ENCODE measurements at regions not wholly inside any gene's neighbourhood (a gene's known extent, or its start where the extent isn't known, plus 50 kb on each side); places are given as distances from the start of the nearest gene placed in this dataset.
"Not testable (repeated sequence)": the region's sequence is repeated elsewhere in the genome, so short reads cannot be mapped to it uniquely, and the experiment has no call there.

DNA sequence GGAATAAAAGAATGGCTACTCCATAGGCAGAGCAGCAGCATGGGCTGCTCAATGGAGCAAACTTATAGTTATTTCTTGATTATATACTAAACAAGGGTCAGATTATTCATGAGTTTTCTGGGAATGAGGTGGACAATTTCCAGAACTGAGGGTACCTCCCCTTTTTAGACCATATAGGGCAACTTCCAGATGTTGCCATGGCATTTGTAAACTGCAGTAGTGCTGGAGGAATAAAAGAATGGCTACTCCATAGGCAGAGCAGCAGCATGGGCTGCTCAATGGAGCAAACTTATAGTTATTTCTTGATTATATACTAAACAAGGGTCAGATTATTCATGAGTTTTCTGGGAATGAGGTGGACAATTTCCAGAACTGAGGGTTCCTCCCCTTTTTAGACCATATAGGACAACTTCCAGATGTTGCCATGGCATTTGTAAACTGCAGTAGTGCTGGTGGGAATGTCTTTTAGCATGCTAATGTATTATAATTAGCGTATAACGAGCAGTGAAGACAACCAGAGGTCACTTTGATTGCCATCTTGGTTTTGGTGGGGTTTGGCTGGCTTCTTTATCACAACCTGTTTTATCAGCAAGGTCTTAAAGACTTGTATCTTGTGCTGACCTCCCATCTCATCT is 364.6 kb upstream of the RGS6 start:
- DNase-seq (ENCODE audit: low read depth) = not testable (repeated sequence)

DNA sequence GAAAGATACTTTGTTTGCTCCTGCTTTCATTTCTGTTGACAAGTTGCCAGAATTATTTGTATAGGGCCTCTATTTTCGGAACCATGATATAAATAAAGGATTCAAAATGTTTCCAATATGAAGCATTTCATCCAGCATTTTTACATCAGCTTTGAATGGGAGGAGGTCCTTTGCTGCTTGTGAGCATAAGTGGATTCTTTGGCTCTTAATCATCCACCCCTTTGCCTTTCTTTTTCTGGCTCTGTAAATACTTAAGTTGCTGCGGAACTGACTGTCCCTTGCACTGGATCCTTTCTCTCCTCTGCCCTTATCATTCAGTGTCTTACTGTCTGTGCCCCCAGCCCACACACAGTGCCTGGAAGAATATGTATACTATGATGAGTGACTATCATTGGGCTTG is 357.3 kb upstream of the RGS6 start:
- no peak for DNase-seq (ENCODE audit: low read depth)

DNA sequence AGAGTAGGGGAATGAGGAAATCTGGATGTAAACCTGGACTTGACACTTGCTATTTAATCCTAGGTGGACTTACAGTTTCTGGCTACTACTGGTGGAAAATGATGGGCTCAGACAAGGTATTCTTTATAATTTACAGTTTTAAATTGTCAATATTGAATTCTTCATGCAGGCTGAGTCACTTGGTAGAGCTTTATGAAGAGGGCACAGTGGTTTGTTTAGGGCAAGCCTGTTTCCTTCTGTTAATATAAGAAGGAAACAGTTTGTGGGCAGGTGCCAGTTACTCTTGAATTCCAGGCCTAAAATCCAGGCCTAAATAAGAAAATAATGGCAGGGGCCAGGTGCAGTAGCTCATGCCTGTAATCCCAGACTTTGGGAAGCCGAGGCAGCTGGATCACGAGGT is 355.8 kb upstream of the RGS6 start:
- DNase-seq (ENCODE audit: low read depth) = no peak

DNA sequence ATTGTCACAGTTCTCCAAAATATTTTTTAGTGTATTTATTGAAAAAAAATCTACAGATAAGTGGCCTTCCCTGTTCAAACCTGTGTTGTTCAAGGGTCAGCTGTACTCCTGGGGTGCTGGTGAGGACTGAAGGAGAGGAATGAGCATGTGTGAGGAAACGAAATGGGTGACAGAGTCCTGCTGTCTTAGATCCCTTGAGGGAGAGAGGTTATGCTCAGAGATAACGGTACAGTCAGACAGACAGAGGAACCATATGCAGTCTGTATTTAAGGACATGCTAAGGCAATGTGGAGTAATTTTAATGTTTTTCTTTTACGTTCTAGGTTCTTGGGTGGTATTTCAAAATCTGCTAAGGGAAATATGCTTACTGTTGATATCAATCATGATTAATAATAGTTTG is 352.9 kb upstream of the RGS6 start:
- DNase-seq (ENCODE audit: low read depth) = no peak

DNA sequence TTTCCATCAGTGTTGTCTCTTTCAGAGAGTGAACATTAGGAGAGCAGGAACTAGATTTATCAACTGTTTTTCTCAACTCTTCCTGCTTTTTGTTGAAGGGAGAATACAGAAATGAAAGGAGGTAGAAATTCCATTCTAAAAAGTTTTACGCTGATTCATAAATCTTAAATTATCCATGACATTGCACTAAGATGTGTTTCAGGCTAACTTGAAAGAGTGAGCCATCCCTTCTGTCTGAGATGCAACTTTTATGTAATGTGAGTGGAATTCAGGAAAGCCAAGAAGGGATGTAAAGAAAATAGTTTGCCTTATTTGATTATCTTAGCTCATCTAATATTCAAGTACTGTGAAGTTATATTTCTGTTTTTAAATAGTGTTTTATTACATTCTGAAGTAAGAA is 349.5 kb upstream of the RGS6 start:
- no peak for DNase-seq (ENCODE audit: low read depth)

DNA sequence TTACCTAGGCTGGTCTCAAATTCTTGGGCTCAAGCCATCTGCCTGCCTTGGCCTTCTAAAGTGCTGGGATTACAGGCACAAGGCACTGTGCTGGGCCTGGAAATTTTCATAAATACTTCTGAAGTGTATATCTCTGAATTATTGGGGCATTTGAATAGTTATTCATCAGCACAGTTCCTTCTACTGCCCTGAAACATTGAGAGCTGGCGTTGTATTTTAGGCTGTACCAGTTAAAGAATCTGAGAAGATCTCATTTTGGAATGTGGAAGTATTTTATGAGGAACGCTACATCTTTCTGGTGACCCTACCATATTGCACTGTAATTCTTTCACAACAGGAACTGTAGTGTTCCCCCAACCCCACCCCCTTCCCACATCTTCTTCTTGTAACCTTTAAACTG is 349.0 kb upstream of the RGS6 start:
- no peak for DNase-seq (ENCODE audit: low read depth)

DNA sequence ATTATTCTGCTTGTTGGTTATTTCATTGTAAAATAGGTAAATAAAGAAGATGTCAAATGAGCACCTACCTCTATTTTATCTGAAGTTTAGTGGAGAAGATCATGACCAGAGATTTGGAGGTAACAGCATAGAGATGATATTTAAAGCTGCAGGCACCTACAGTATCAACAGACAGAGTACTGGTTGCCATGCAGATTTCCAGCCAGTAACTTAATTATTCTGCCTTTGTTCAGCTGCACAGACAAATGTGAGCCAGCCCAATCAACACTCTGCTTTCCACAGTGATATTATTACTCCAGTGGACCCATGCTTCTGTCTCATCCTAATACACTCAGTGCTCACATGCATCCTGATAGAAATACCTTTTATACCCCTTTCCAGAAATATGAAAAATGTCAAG is 348.5 kb upstream of the RGS6 start:
- no peak for DNase-seq (ENCODE audit: low read depth)

DNA sequence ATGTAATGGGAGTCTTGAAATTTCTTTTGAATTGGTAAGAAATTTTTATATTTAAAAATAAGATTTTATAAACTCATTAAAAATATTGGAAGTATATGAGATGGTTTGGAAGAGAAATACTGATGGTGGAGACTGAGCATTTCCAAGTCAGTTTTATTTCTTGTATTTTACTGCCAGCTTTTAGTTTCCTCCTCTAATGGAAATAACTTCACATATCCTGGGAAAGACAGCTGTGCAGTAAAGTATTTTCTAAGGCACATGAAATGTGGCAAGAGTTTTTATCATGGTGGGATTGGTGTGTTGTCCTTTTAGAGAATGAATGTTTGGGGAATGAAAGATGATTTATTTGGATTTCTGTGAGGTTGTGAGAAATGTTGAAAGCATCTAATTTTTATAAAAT is 346.9 kb upstream of the RGS6 start:
- no peak for DNase-seq (ENCODE audit: low read depth)

DNA sequence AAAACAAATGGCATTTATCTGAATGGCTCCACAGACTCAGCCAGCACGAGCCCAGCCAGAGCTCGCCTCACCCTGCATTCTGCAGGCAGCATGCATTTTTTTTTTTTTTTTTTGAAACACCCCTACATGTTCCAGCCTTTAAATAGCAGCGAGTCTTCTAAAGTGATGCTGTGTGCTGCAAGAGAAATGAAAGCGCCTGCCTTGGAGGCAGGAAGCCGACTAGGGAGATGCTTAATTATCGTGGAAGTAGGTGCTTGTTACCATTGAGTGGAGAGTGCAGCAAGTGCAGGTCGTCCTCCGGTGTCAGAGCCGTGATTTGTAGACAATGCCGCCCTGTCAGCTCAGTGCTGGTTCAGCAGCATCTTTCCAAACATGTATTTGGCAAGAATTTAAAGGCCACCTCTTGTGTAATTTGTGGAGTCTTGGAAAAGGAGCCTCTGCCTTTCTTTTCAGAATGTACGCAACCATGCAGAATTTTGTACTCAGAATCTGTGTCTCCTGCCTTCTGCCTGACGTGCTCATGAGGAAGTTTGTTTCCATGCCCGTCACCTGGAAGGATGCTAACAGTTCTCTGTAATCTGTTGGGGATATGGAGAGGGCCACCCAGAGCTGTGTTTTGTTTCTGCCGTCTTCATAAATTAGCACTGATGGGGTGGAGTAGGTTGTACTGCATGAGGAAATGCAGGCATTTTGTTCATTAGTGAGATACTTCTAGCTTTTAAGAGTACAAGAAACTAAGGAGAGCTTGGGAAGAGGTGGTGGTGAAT is 345.9 kb upstream of the RGS6 start:
- DNase-seq (ENCODE audit: low read depth) = no peak

DNA sequence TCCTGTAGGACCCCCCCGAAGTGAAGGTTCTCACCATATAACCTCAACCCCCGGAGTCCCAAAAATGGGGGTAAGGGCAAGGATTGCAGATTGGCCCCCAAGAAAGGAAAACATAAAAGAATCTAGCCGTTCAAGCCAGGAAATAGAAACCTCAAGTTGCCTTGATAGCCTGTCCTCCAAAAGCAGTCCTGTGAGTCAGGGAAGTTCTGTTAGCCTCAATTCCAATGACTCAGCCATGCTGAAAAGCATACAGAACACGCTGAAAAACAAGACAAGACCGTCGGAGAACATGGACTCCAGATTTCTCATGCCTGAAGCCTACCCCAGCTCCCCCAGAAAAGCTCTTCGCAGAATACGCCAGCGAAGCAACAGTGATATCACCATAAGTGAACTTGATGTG is 344.2 kb upstream of the RGS6 start:
- no peak for DNase-seq (ENCODE audit: low read depth)

DNA sequence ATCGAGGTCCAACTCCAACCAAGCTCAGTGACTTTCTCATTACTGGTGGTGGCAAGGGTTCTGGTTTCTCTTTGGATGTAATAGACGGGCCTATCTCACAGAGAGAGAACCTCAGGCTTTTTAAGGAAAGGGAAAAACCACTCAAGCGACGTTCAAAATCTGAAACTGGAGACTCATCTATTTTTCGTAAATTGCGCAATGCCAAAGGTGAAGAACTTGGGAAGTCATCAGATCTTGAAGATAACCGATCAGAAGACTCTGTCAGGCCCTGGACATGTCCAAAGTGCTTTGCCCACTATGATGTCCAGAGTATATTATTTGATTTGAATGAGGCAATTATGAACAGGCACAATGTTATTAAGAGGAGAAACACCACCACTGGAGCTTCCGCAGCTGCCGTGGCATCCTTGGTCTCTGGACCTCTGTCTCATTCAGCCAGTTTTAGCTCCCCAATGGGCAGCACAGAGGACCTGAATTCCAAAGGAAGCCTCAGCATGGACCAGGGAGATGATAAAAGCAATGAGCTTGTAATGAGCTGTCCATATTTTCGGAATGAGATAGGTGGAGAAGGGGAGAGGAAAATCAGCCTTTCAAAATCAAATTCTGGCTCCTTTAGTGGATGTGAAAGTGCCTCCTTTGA is 343.5 kb upstream of the RGS6 start:
- DNase-seq (ENCODE audit: low read depth) = no peak

DNA sequence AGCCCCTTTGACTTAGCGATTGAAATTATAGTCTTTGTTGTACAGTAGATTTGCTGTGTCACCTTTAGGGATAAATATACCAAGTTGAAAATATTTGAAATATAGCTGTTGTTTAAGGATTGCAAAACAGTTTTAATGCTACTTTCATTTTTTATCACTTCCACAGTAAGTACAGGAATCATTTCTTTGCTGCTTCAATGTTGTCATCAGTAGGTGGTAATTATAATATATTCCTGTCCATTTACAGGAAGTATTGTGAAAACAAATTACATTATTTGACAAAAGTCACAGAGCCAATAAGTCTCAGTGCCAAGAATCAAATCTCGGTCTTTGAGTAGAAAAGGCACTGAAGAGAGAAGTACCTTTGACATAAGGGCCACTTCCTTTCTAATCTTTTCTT is 342.6 kb upstream of the RGS6 start:
- DNase-seq (ENCODE audit: low read depth) = no peak

DNA sequence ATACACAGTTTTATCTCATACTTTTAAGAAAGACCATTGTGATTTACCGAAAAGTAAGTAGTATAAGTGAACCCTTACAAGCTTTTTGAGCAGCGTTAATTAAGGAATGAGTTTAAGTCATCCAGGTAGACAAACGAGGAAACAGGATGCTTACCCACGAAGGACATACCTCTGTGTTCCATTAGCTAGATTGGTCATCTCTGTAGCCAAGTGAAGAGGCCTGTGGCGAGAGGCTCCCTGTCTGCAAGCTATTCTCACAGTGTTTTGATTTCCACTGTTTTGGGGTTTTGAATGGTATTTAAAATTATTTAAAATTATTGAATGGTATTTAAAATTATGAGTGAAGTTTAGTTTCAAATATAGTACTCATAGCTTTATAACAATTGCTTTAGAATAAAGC is 342.1 kb upstream of the RGS6 start:
- DNase-seq (ENCODE audit: low read depth) = no peak

DNA sequence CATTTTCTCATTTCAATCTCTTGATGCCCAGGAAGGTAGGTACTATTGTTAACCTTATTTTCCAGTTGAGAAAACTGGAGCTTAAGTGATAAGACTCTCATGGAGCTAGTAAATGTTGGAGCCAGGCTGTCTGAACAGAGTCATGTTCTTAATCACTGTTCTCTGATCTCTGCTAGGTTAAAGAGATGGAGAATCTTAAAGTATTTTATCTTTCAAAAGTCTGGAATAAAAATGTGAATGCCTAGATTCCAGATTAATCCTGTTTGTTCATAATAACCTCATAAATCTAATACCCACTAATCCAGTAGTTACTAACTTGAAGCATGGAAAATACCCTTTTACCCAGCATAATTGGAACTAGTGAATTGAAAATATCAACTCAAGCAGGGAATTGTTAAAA is 341.0 kb upstream of the RGS6 start:
- DNase-seq (ENCODE audit: low read depth) = no peak

DNA sequence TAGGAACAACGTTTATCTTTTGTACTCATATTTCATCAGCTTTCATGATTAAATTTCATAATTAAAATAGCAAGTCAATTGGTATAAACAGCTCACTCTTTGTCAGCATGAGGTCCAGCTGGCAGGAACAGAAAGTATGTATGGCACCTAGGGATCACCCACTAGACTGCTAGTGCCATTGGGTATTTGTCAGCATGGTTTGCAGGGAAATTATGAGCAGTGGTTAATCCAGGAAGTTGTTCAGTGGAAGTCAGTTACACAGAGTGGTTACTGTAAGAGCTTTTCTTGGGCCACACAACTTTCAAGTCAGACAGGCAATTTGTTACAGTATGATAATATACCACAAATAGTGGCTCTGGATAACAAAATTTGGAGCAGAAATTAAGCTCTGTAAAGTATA is 340.3 kb upstream of the RGS6 start:
- DNase-seq (ENCODE audit: low read depth) = no peak

DNA sequence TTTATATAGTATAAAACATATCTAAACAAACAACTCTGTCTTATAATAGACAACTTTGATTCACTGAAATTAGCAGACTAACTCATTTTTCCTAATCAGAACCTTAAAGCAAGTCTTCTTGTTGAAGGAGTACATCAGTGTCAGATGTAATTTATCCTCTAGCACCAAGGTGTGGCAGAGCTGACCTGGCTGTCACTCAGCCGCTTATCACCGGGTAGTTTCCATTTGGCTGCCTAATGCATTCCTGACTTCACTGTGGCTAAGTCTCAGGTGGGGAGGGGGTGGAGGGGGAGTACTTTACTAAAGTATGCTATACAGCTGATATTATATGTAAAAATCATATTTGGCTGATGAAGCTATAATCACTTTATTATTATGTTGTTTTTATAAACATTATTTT is 339.9 kb upstream of the RGS6 start:
- DNase-seq (ENCODE audit: low read depth) = no peak

DNA sequence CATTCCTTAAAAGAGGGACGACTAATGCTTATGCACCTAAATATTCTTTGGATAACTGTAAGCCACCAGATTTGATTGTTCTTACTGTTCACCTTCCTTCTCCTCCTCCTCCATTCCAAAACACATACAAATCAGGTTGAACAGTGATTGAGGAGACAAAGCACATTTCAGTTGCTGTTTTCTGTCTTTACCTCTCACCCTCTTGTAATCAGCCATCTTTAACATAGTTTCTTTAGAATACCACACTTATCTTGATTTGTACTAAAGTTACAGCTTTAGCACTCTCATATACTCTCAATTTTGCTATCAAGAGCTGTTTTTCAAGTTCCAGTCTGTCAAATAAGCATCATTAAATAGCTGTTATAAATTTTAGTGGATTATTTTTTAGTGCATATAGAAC is 338.3 kb upstream of the RGS6 start:
- DNase-seq (ENCODE audit: low read depth) = no peak

DNA sequence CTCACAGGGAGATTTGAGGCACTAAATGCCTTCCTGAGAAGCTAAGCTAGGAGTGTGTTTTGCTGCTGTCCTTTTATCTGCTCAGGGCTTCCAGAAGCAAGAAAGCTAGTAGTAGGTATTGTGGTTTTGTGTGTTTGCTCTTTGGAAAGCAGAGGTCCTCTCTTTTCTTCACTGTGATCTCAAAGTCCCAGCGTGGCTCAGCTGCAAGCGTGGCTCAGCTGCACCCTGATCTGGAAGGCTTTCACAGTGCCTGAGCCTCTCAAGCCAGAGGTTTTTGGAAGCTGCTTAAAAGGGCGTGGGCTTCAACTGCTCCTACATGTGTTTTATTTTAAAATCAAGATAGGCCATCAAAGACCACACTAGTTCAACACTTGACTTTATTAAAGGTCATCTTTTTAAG is 337.4 kb upstream of the RGS6 start:
- no peak for DNase-seq (ENCODE audit: low read depth)

DNA sequence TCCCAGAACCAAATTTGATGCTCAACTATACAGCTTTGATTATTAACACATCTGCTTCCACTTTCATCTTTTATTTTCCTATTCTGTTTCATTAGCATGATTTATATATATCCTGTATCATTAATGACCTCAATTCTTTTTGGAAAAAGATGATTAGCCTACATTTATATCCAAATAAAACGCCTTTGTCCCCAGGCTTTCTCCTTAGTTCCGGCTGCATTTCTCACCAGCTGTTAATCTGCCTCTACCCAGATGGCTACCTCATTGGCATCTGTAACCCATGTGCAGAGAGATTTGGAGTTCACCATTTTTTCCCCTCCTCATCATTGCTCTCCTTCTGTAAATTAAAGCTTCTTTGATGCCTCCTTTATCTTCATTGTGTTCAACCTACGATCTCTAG is 336.8 kb upstream of the RGS6 start:
- no peak for DNase-seq (ENCODE audit: low read depth)

DNA sequence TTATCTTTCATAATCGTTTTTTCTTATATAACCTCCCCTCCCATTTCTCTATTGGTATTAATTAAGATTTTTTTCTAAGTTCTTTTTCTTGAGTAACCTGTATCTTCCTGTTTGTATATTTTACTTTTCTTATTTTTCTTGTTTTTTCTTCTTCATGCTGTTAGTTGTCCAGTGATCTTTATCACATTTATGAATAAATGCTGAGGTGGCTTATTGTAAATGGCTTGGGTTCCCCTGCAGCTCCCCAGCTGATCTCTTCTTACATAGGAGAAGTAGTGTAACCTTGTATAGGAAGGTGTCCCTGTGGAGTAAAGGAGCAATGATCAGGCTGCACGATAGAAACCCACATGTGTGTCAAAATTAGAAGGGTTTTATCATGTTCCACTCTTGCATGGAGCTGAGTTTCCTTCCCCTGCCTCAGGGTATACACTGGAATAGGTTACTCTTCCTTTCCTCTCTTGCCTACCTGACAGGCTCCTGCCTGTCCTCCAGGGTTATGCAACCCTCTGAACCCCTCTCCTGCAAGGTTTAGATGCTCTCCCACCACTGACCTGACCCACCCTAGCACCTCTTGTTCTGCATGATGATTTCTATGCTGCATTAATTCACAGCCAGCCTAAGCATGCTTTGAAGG is 334.8 kb upstream of the RGS6 start:
- no peak for DNase-seq (ENCODE audit: low read depth)

DNA sequence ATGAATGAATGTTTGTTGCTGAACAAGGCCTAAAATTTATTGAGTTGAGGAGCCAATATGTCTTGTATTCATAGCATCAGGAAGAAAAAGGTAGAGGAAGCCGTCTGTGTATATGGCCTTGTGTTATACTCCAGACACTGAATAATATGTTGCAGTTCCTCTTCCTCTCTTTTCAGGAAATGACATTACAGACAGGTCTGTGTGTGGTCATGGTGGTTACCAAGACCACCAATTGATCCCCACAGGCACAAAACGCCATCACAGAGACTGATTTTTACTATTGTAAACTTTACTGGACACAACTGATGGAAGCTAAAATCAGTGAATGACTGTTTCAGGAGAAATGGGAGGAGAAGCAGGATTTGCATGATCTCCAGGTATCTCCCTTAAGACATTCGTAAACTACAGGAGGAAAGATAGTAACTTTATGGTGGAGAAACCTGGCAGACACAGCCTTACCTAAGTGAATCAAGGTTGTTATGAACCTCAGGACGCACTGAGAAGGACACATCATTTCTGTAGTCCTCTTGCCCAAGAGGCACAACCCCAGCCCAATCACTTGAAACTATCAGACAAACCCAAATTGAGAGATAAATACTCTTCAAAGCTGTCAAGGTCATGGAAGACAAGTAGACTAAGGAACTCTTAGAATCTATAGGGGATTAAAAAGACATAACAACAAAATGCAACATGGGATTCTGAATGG is 334.1 kb upstream of the RGS6 start:
- DNase-seq (ENCODE audit: low read depth) = no peak

DNA sequence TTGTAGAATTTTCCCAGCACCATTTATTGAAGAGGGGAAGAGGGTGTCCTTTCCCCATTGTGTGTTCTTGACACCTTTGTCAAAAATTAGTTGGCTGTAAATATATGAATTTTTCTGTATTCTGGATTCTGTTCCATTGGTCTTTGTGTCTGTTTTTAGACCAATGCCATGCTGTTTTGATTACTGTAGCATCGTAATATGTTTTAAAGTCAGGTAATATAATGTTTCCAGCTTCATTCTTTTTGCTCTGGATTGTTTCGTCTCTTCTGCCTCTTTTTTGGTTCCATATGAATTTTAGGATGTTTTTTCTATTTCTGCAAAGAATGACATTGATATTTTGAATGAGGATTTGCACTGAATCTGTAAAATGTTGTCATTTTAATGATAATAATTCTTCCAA is 331.9 kb upstream of the RGS6 start:
- no peak for DNase-seq (ENCODE audit: low read depth)

DNA sequence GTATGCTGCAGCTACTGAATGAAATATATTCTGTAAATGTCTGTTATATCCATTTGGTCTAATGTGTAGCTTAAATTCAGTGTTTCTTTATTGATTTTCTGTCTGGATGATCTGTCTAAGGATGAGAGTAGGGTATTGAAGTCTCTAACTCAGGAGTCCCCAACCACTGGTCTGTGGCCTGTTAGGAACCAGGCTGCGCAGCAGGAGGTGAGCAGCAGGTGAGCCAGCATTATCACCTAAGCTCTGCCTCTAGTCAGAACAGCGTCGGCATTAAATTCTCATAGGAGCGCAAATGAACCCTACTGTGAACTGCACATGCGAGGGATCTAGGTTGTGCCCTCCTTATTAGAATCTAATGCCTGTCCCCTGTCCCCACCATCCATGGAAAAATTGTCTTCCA is 329.7 kb upstream of the RGS6 start:
- no peak for DNase-seq (ENCODE audit: low read depth)

Measured in stimulated activated CD8-positive, alpha-beta memory T cell treated with anti-CD3 and anti-CD28 coated beads, Interleukin-12 subunit alpha, Interleukin-12 subunit beta, amount 100 ng/mL, for 4 hours (primary cell).